Gastrocnemius medialis (tissue), 4 donors: ENCODE measurements at regions not wholly inside any gene's neighbourhood (a gene's known extent, or its start where the extent isn't known, plus 50 kb on each side); places are given as distances from the start of the nearest gene placed in this dataset.

ENCODE experiments used
- ATAC-seq, 2 donors: fragments of 150-250 bp; one replicate each; pipeline ENCODE4 v1.9.1; 2016
- DNase-seq, 2 donors: peaks; one replicate each; pipeline ENCODE4 v3.0.0-alpha.2; 2019
- H3K27ac ChIP-seq, 4 donors: fragments of 200-600 bp; sonication (generic); 1 replicate in 1 of 4; 2 replicates in 3 of 4; pipeline ENCODE4 v1.5.1; 2016 to 2018; ENCODE audit warnings: mild to moderate bottlenecking in 2 of 4, moderate library complexity in 1 of 4
- H3K27me3 ChIP-seq, 3 donors: fragments of 200-600 bp; sonication (generic) in 2 of 3; 1 replicate in 1 of 3; 2 replicates in 2 of 3; pipeline versions ENCODE4 v1.5.1 to v1.6.0; 2016 to 2019; ENCODE audit warnings: mild to moderate bottlenecking in 1 of 3, moderate library complexity in 1 of 3
- H3K36me3 ChIP-seq, 2 donors: fragments of 200-600 bp; sonication (generic) in 1 of 2; one replicate each; pipeline ENCODE4 v1.5.1; 2017 to 2018
- H3K4me1 ChIP-seq, 2 donors: fragments of 200-600 bp; sonication (generic) in 1 of 2; one replicate each; pipeline ENCODE4 v1.5.1; 2016 to 2017; ENCODE audit warnings: mild to moderate bottlenecking in 2 of 2
- H3K4me3 ChIP-seq, 4 donors: fragments of 200-600 bp; sonication (generic) in 3 of 4; 1 replicate in 1 of 4; 2 replicates in 3 of 4; pipeline ENCODE4 v1.5.1; 2016 to 2019; ENCODE audit warnings: mild to moderate bottlenecking in 2 of 4
- H3K9me3 ChIP-seq, 3 donors: fragments of 200-600 bp; sonication (generic) in 2 of 3; 1 replicate in 1 of 3; 2 replicates in 2 of 3; pipeline ENCODE4 v1.5.1; 2016 to 2019
- CTCF ChIP-seq, 5 experiments: fragments of 450-650 bp in 3 of 5; fragments of 200-600 bp in 2 of 5; sonication (generic) in 2 of 5; IDR thresholded peaks in 4 of 5; conservative IDR thresholded peaks in 1 of 5; 1 replicate in 4 of 5; 2 replicates in 1 of 5; pipeline ENCODE4 v1.5.1; 2016 to 2019; ENCODE audit warnings: antibody characterized with exemption in 5 of 5, mild to moderate bottlenecking in 3 of 5, moderate library complexity in 3 of 5
- POLR2A ChIP-seq, 2 donors: fragments of 450-650 bp; IDR thresholded peaks; one replicate each; pipeline ENCODE4 v1.6.1; 2017; ENCODE audit warnings: antibody characterized with exemption in 2 of 2, mild to moderate bottlenecking in 2 of 2, moderate library complexity in 2 of 2
- in situ Hi-C, 4 donors: fragments of 200-750 bp; cut with MboI; loops; one replicate each; pipeline versions ENCODE4 v1.15.0 to v1.8.0; 2017; ENCODE audit warnings: low sequenced_read_pairs in 4 of 4
- intact Hi-C: fragments of 100-400 bp; cut with DNase I; formaldehyde crosslinking; loops from one replicate; pipeline ENCODE4 v1.15.1; 2023; ENCODE audit warnings: low total_unique reads

- peak; percentile 74 to 85 for ATAC-seq
- TF ChIP-seq CTCF (IDR thresholded peaks at IDR 0.05 in 4 of 5, conservative IDR thresholded peaks at IDR 0.05 in 1 of 5) = no peak
- no peak for TF ChIP-seq POLR2A (IDR thresholded peaks at IDR 0.05)
Measured at GRCh38 chr15:67922971-67923945, 83.4 kb upstream of the RNU6-1 start.

GRCh38 chr15:67924359-67924974 lies 84.6 kb upstream of the RNU6-1 start:
- H3K36me3 ChIP-seq = no peaks in the 10 kb centered on the region
- peak overlapping the region; percentile 22 to 65 (median 53) for H3K27ac ChIP-seq
- ATAC-seq (no peak), DNase-seq (no peak)
- no peaks in the 10 kb centered on the region for H3K9me3 ChIP-seq
- in situ Hi-C loops (no loop called here), intact Hi-C loops (no loop called here)
- peaks cover 0 to 20% of the 10 kb centered on the region in 2 donors for H3K4me1 ChIP-seq
- no peak overlapping the region for H3K4me3 ChIP-seq
- no peaks in the 10 kb centered on the region for H3K27me3 ChIP-seq
- no peak for TF ChIP-seq CTCF (IDR thresholded peaks at IDR 0.05 in 4 of 5, conservative IDR thresholded peaks at IDR 0.05 in 1 of 5)
- no peak for TF ChIP-seq POLR2A (IDR thresholded peaks at IDR 0.05)

More at GRCh38 chr15:67922971-67923945, 83.4 kb upstream of the RNU6-1 start:
- Histone ChIP-seq H3K4me3 (no peak overlapping the region), H3K27ac (peak overlapping the region; percentile 32 to 65 (median 53)), H3K36me3 (no peaks in the 10 kb centered on the region), H3K4me1 (peaks cover 0 to 20% of the 10 kb centered on the region in 2 donors), H3K9me3 (no peaks in the 10 kb centered on the region), H3K27me3 (no peaks in the 10 kb centered on the region)
- peak in 1 of 2 donors; percentile 38 for DNase-seq
- in situ Hi-C loops = no loop called here
- intact Hi-C loops = no loop called here

- peak overlapping the region in 2 of 4 donors; percentile 63 to 65 for H3K27ac ChIP-seq
- in situ Hi-C loops = no loop called here
- H3K9me3 ChIP-seq = no peaks in the 10 kb centered on the region
- H3K4me1 ChIP-seq = peaks cover 0 to 20% of the 10 kb centered on the region in 2 donors
- no peak overlapping the region for H3K4me3 ChIP-seq
- DNase-seq (no peak), ATAC-seq (peak; percentile 72 to 74)
- no peak for TF ChIP-seq CTCF (IDR thresholded peaks at IDR 0.05 in 4 of 5, conservative IDR thresholded peaks at IDR 0.05 in 1 of 5)
- TF ChIP-seq POLR2A (IDR thresholded peaks at IDR 0.05) = no peak
- intact Hi-C loops = no loop called here
- no peaks in the 10 kb centered on the region for H3K27me3 ChIP-seq
- no peaks in the 10 kb centered on the region for H3K36me3 ChIP-seq
Measured at GRCh38 chr15:67925182-67925581, 85.3 kb upstream of the RNU6-1 start.

- ATAC-seq (no peak), DNase-seq (no peak)
- in situ Hi-C loops = no loop called here
- TF ChIP-seq CTCF (IDR thresholded peaks at IDR 0.05 in 4 of 5, conservative IDR thresholded peaks at IDR 0.05 in 1 of 5) = no peak
- Histone ChIP-seq H3K4me1 (peaks cover 0 to 20% of the 10 kb centered on the region in 2 donors), H3K9me3 (no peaks in the 10 kb centered on the region), H3K36me3 (no peaks in the 10 kb centered on the region), H3K4me3 (no peak overlapping the region), H3K27ac (no peak overlapping the region), H3K27me3 (no peaks in the 10 kb centered on the region)
- intact Hi-C loops = no loop called here
Measured at GRCh38 chr15:67927501-67928168, 87.8 kb upstream of the RNU6-1 start.
